ENCODE measurements at regions not wholly inside any gene's neighbourhood (a gene's known extent, or its start where the extent isn't known, plus 50 kb on each side); places are given as distances from the start of the nearest gene placed in this dataset.

- DNase-seq (ENCODE audit: insufficient read length, low spot score, missing footprints) = no peak
- no peak overlapping the region for H3K4me2 ChIP-seq (ENCODE audit: insufficient read depth, low read length)
- H3K36me3 ChIP-seq (ENCODE audit: insufficient read depth, low read length) = no peaks in the 10 kb centered on the region
- H4K20me1 ChIP-seq (ENCODE audit: insufficient read depth, low read length) = no peaks in the 10 kb centered on the region
- H3K79me2 ChIP-seq (ENCODE audit: insufficient read depth, low read length) = no peaks in the 10 kb centered on the region
- H2AFZ ChIP-seq (ENCODE audit: low read length) = no peak overlapping the region
- peaks cover 4% of the 10 kb centered on the region for H3K9me3 ChIP-seq (ENCODE audit: low read depth, low read length)
- TF ChIP-seq CTCF (IDR thresholded peaks at IDR 0.05; ENCODE audit: extremely low read depth, low read depth, low read length) = no peak
- H3K4me1 ChIP-seq (ENCODE audit: insufficient read depth, low read length) = no peaks in the 10 kb centered on the region
- H3K27me3 ChIP-seq (ENCODE audit: insufficient read depth, low read length) = no peaks in the 10 kb centered on the region
- H3K4me3 ChIP-seq (ENCODE audit: insufficient read depth, low read length) = no peak overlapping the region
- no peak overlapping the region for H3K27ac ChIP-seq (ENCODE audit: low read depth, low read length)
Measured at GRCh38 chr2:183998797-183999190, 599.5 kb upstream of the ZNF804A start.

GRCh38 chr2:184004289-184004947 lies 593.9 kb upstream of the ZNF804A start:
- no peak overlapping the region for H3K4me3 ChIP-seq (ENCODE audit: insufficient read depth, low read length)
- H3K4me2 ChIP-seq (ENCODE audit: insufficient read depth, low read length) = no peak overlapping the region
- no peaks in the 10 kb centered on the region for H3K4me1 ChIP-seq (ENCODE audit: insufficient read depth, low read length)
- TF ChIP-seq CTCF (IDR thresholded peaks at IDR 0.05; ENCODE audit: extremely low read depth, low read depth, low read length) = no peak
- H3K27me3 ChIP-seq (ENCODE audit: insufficient read depth, low read length) = no peaks in the 10 kb centered on the region
- DNase-seq (ENCODE audit: insufficient read length, low spot score, missing footprints) = no peak
- H2AFZ ChIP-seq (ENCODE audit: low read length) = no peak overlapping the region
- H3K9me3 ChIP-seq (ENCODE audit: low read depth, low read length) = no peaks in the 10 kb centered on the region
- H4K20me1 ChIP-seq (ENCODE audit: insufficient read depth, low read length) = no peaks in the 10 kb centered on the region
- H3K36me3 ChIP-seq (ENCODE audit: insufficient read depth, low read length) = no peaks in the 10 kb centered on the region
- H3K79me2 ChIP-seq (ENCODE audit: insufficient read depth, low read length) = no peaks in the 10 kb centered on the region
- H3K27ac ChIP-seq (ENCODE audit: low read depth, low read length) = no peak overlapping the region

- Histone ChIP-seq H2AFZ (ENCODE audit: low read length) (no peak overlapping the region), H3K79me2 (ENCODE audit: insufficient read depth, low read length) (no peaks in the 10 kb centered on the region), H3K4me1 (ENCODE audit: insufficient read depth, low read length) (no peaks in the 10 kb centered on the region), H3K27me3 (ENCODE audit: insufficient read depth, low read length) (no peaks in the 10 kb centered on the region), H4K20me1 (ENCODE audit: insufficient read depth, low read length) (no peaks in the 10 kb centered on the region), H3K4me2 (ENCODE audit: insufficient read depth, low read length) (no peak overlapping the region), H3K9me3 (ENCODE audit: low read depth, low read length) (no peaks in the 10 kb centered on the region), H3K4me3 (ENCODE audit: insufficient read depth, low read length) (no peak overlapping the region), H3K27ac (ENCODE audit: low read depth, low read length) (no peak overlapping the region), H3K36me3 (ENCODE audit: insufficient read depth, low read length) (no peaks in the 10 kb centered on the region)
- no peak for TF ChIP-seq CTCF (IDR thresholded peaks at IDR 0.05; ENCODE audit: extremely low read depth, low read depth, low read length)
- DNase-seq (ENCODE audit: insufficient read length, low spot score, missing footprints) = no peak
Measured at GRCh38 chr2:184004948-184005672, 593.2 kb upstream of the ZNF804A start.

GRCh38 chr2:184006998-184007397 lies 591.3 kb upstream of the ZNF804A start:
- Histone ChIP-seq H3K4me1 (ENCODE audit: insufficient read depth, low read length) (no peaks in the 10 kb centered on the region), H3K27me3 (ENCODE audit: insufficient read depth, low read length) (no peaks in the 10 kb centered on the region), H4K20me1 (ENCODE audit: insufficient read depth, low read length) (no peaks in the 10 kb centered on the region), H3K27ac (ENCODE audit: low read depth, low read length) (no peak overlapping the region), H3K4me2 (ENCODE audit: insufficient read depth, low read length) (no peak overlapping the region), H3K4me3 (ENCODE audit: insufficient read depth, low read length) (no peak overlapping the region), H3K79me2 (ENCODE audit: insufficient read depth, low read length) (no peaks in the 10 kb centered on the region), H3K36me3 (ENCODE audit: insufficient read depth, low read length) (no peaks in the 10 kb centered on the region), H3K9me3 (ENCODE audit: low read depth, low read length) (no peaks in the 10 kb centered on the region), H2AFZ (ENCODE audit: low read length) (no peak overlapping the region)
- no peak for TF ChIP-seq CTCF (IDR thresholded peaks at IDR 0.05; ENCODE audit: extremely low read depth, low read depth, low read length)
- no peak for DNase-seq (ENCODE audit: insufficient read length, low spot score, missing footprints)

Data from osteoblast (primary cell).